Endometrial microvascular endothelial cells (primary cell): ENCODE measurements at regions not wholly inside any gene's neighbourhood (a gene's known extent, or its start where the extent isn't known, plus 50 kb on each side); places are given as distances from the start of the nearest gene placed in this dataset.
"Not testable (repeated sequence)": the region's sequence is repeated elsewhere in the genome, so short reads cannot be mapped to it uniquely, and the experiment has no call there.

ENCODE experiments used
- in situ Hi-C: cut with HindIII; loops from 2 replicates; pipeline ENCODE4 v1.10.0; 2017; ENCODE audit warnings: low sequenced_read_pairs, low pct_unique_long_range_greater_than_20kb; ENCODE audit errors: inconsistent ontology term

GRCh38 chr1:65082346-65083040 is 65.5 kb upstream of the AK4 start:
- in situ Hi-C loops = no loop called here

DNA sequence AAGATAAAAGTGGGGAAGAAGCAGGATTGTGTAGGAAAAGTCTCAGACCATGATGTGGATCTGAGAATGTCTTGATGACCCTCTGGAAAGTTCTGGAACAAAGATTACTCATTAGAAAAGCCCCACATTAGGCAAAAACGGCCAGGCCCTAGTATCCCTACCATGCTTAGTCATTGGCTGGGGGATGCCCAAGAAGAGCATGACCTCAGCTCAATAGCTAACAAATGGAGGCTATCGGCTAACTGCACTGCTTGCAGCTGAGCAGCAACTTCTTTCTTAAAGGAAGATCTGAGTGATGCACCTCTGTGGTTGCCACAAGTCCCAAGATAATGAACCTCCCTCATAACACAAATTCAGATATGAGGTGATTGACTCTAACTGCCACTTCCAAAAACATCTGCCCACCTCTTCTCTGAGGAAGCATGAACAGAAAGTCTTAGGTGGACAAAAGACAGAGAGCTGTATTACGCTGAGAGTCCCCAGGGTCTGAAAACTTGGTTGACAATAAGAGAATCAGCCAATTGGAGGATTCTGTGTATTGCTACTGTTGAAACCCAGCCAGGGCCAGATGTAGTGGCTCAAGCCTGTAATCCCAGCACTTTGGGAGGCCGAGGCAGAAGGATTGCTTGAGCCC is 64.6 kb upstream of the AK4 start:
- in situ Hi-C loops = no loop called here

- in situ Hi-C loops = no loop called here
Observed at GRCh38 chr1:65084066-65084465, 63.9 kb upstream of the AK4 start.

DNA sequence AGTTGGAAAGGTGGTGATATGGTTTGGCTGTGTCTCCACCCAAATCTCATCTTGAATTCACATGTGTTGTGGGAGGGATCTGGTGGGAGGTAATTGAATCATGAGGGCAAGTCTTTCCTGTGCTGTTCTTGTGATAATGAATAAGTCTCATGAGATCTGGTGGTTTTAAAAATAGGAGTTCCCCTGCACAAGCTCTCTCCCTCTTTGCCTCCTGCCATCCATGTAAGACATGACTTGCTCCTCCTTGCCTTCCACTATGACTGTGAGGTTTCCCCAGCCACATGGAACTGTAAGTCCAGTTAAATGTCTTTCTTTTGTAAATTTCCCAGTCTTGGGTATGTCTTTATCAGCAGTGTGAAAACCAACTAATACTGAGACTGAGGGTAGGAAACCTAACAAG is 60.5 kb upstream of the AK4 start:
- in situ Hi-C loops = not testable (repeated sequence)

- in situ Hi-C loops = no loop called here
Observed at GRCh38 chr1:65090406-65090805, 57.6 kb upstream of the AK4 start.

DNA sequence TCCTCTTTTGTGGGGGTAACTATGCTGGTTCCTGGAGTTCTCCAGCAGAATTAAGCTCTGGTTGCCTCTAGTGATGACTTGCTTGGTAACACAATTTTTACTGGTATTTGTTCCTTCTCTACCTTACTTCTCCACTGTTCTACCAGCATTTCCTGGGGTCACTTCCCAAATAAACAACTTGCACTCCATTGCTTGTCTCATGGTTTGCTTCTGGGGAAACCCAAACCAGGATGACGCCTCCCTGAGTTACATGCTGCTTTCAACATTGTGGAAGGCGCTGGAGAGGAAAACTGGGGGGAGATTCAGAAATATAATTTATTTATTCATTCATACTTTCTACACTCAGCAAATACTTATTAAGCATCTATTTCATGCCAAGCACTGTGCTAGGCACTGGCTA is 55.3 kb upstream of the AK4 start:
- in situ Hi-C loops = no loop called here

GRCh38 chr1:65097076-65097475 is 50.9 kb upstream of the AK4 start:
- in situ Hi-C loops = no loop called here
